Cardiac muscle cell (in vitro differentiated cells and primary cell): ENCODE measurements at regions not wholly inside any gene's neighbourhood (a gene's known extent, or its start where the extent isn't known, plus 50 kb on each side); places are given as distances from the start of the nearest gene placed in this dataset.

ENCODE experiments used
- DNase-seq, 2 donors: peaks; one replicate each; pipeline versions ENCODE4 v3.0.0 to v3.0.0-alpha.2; 2010 to 2017; ENCODE audit warnings: low read depth in 1 of 2, low spot score in 1 of 2
- H3K27ac ChIP-seq: fragments of 200-600 bp; sonication (generic); 2 replicates; pipeline ENCODE4 v1.5.1; 2016
- H3K27me3 ChIP-seq: fragments of 200-600 bp; sonication (generic); 2 replicates; pipeline ENCODE4 v1.6.0; 2016; ENCODE audit warnings: control low read depth
- H3K36me3 ChIP-seq: fragments of 200-600 bp; sonication (generic); 2 replicates; pipeline ENCODE4 v1.5.1; 2016; ENCODE audit warnings: control low read depth
- H3K4me1 ChIP-seq: fragments of 200-600 bp; sonication (generic); 2 replicates; pipeline ENCODE4 v1.8.1; 2017; ENCODE audit warnings: low read depth, mild to moderate bottlenecking, mixed run types
- H3K4me3 ChIP-seq: fragments of 200-600 bp; sonication (generic); 2 replicates; pipeline ENCODE4 v1.5.1; 2016; ENCODE audit warnings: mild to moderate bottlenecking
- H3K9me3 ChIP-seq: fragments of 200-600 bp; sonication (generic); 2 replicates; pipeline ENCODE4 v1.5.1; 2017; ENCODE audit warnings: low read depth, mild to moderate bottlenecking, control low read depth
- CTCF ChIP-seq: IDR thresholded peaks from 2 replicates; pipeline ENCODE4 v1.5.1; 2012; ENCODE audit warnings: low read depth, mild to moderate bottlenecking, low read length

GRCh38 chr4:124278477-124278876 is 434.1 kb downstream of the ANKRD50 start:
- H3K9me3 ChIP-seq = no peaks in the 10 kb centered on the region
- peak overlapping the region; percentile 70 for H3K27ac ChIP-seq
- DNase-seq = peak; percentile 28 to 90
- H3K4me3 ChIP-seq = no peak overlapping the region
- no peak for TF ChIP-seq CTCF
- H3K36me3 ChIP-seq = no peaks in the 10 kb centered on the region
- H3K4me1 ChIP-seq = peaks cover 8% of the 10 kb centered on the region
- H3K27me3 ChIP-seq = no peaks in the 10 kb centered on the region

GRCh38 chr4:124279741-124280140 is 432.8 kb downstream of the ANKRD50 start:
- no peaks in the 10 kb centered on the region for H3K36me3 ChIP-seq
- H3K27ac ChIP-seq = no peak overlapping the region
- TF ChIP-seq CTCF = no peak
- no peak overlapping the region for H3K4me3 ChIP-seq
- H3K4me1 ChIP-seq = peaks cover 8% of the 10 kb centered on the region
- no peaks in the 10 kb centered on the region for H3K9me3 ChIP-seq
- DNase-seq = no peak
- no peaks in the 10 kb centered on the region for H3K27me3 ChIP-seq

- no peak overlapping the region for H3K4me3 ChIP-seq
- H3K27me3 ChIP-seq = no peaks in the 10 kb centered on the region
- no peak for DNase-seq
- no peaks in the 10 kb centered on the region for H3K36me3 ChIP-seq
- H3K4me1 ChIP-seq = peaks cover 8% of the 10 kb centered on the region
- no peaks in the 10 kb centered on the region for H3K9me3 ChIP-seq
- no peak for TF ChIP-seq CTCF
- H3K27ac ChIP-seq = no peak overlapping the region
Measured at GRCh38 chr4:124282301-124282898, 430.1 kb downstream of the ANKRD50 start.

GRCh38 chr4:124288706-124289486 is 423.6 kb downstream of the ANKRD50 start:
- Histone ChIP-seq H3K9me3 (no peaks in the 10 kb centered on the region), H3K4me3 (no peak overlapping the region), H3K27me3 (no peaks in the 10 kb centered on the region), H3K27ac (no peak overlapping the region), H3K36me3 (no peaks in the 10 kb centered on the region), H3K4me1 (no peaks in the 10 kb centered on the region)
- peak in 1 of 2 donors; percentile 77 for DNase-seq
- TF ChIP-seq CTCF = no peak

- Histone ChIP-seq H3K4me1 (no peaks in the 10 kb centered on the region), H3K27me3 (no peaks in the 10 kb centered on the region), H3K4me3 (no peak overlapping the region), H3K27ac (no peak overlapping the region), H3K36me3 (no peaks in the 10 kb centered on the region), H3K9me3 (no peaks in the 10 kb centered on the region)
- TF ChIP-seq CTCF = no peak
- DNase-seq = no peak
Measured at GRCh38 chr4:124290678-124291077, 421.9 kb downstream of the ANKRD50 start.
